HG03460 (cell line): ENCODE measurements at regions not wholly inside any gene's neighbourhood (a gene's known extent, or its start where the extent isn't known, plus 50 kb on each side); places are given as distances from the start of the nearest gene placed in this dataset.
A peak's percentile ranks its signal among the peaks of the same experiment; 100 is the strongest.
"Not testable (repeated sequence)": the region's sequence is repeated elsewhere in the genome, so short reads cannot be mapped to it uniquely, and the experiment has no call there.

Source experiments
- ATAC-seq: cut with Tn5 transposase; IDR thresholded peaks from one replicate; pipeline ENCODE4 v1.9.1; 2021; ENCODE audit not compliant: unreplicated experiment

DNA sequence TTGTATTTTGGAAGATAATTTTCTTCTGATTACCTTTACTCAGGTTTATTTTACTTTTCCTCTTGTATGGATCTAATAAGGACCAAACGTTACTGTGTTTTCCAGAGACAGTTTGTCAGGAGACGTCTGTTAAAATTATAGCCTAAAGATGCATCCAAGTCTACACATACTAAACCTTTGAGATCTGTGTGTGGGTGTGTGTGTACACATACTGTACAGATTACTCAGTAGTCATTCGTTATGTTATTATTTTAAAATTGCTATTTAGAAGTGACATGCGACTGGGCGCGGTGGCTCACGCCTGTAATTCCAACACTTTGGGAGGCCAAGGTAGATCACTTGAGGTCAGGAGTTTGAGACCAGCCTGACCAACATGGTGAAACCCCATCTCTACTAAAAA lies 51.6 kb upstream of the CNTLN start:
- no peak for ATAC-seq

DNA sequence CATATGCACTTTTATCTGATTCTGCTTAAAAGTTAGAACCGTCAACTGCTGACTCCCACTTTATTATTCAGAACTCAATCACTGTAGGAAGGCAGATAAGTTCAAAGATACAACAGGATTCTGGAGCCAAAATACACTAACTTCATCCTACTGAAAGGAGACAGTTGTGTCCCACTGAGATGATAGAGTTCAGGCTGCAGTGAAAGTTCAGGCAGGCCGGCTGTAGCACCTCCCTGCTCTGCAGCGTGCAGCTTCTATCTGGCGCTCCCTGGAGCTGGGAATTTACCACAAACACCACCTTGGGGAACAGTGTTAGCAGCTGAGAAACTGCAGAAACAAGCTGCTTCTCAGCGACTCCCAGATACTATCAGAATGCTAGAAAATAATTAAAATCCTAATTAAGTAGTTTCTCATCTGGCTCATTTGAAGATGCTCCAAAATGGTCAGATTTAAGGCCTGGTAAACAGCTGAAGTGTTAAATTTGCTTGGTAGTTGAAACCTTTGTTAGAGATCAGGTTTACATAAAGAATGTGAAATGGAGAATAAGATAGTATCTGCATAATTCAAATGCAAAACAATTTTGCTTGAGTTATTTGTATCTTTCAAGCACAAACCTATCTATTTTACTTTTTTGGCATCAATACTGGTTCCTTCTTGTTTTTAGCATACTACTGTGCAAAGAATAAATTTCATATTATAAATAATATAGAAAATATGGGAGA lies 52.3 kb upstream of the CNTLN start:
- no peak for ATAC-seq

GRCh38 chr9:17081814-17082213 lies 53.0 kb upstream of the CNTLN start:
- ATAC-seq: no peak

- ATAC-seq: no peak
Measured at GRCh38 chr9:17081351-17081750, 53.5 kb upstream of the CNTLN start.

GRCh38 chr9:17075758-17076485 lies 58.9 kb upstream of the CNTLN start:
- no peak for ATAC-seq

DNA sequence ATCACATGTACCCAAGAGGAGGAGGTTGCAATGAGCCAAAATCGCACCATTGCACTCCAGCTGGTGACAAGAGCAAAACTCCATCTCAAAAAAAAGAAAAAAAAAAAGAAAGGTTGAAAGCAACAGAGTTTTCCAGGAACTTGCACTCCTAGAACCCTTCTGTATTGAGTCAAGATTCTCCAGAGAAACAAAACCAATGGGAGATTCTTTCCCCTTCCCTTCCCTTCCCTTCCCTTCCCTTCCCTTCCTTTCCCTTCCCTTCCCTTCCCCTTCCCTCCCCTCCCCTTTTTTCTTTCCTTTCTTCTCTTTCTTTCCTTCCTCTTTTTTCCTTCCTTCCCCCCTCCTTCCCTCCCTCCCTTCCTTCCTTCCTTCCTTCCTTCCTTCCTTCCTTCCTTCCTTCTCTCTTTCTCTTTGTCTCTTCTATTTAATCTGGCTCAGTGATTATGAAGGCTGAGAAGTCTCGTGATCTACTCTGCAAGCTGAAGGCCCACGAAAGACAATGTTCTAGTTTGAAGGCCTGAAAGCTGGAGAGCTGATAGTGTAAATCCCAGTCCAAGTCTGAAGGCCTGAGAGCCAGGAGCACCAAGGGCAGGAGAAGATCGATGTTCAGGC lies 59.6 kb upstream of the CNTLN start:
- no peak for ATAC-seq

GRCh38 chr9:17072563-17072962 lies 62.3 kb upstream of the CNTLN start:
- not testable (repeated sequence) for ATAC-seq

GRCh38 chr9:17068671-17069070 lies 66.2 kb upstream of the CNTLN start:
- ATAC-seq: no peak

DNA sequence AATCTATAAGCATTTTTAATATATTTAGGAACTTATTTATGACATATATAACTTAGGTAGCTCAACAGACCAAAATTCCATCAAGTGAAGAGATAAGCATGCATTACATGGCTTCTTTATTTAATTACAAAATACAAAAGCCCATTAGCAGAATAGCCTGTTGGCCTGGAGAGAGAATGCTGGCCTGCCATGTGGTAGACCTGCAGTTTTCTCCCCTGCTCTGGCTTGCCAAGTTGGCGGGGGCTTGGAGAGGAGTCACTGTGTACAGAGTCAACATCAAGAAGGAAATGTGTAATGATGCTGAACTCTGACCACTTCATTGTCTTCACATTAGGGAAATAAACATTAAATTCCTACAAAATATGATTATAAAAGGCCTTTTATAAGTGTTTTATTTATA lies 69.8 kb upstream of the CNTLN start:
- no peak for ATAC-seq

- ATAC-seq: no peak
Measured at GRCh38 chr9:17064558-17064957, 70.3 kb upstream of the CNTLN start.

DNA sequence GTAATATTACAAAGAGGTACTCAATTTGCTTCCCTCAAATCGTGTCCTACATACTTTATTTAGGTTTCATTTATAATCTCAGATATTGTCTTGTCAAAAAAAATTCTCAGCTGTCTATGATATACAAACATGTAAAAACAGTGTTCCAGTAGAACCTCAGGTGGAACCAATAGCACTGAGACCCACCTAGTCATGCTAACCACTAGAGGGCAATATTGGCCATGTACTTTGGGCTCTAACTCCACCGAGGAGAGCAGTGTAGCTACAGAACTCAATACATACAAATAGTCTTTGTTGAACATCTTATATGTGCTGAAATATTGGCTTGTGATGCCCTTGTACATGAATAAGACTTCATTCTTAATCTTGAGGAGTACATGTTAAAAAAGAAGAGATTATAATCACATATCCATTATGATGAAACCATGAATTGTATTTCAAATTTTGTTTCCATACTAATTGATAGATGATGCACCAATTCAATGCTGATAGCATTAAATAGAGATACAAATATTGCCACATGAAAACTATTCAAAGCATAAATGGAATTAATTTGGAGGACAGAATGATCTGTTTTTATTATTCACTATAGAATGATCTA lies 71.2 kb upstream of the CNTLN start:
- ATAC-seq: peak; percentile 86

DNA sequence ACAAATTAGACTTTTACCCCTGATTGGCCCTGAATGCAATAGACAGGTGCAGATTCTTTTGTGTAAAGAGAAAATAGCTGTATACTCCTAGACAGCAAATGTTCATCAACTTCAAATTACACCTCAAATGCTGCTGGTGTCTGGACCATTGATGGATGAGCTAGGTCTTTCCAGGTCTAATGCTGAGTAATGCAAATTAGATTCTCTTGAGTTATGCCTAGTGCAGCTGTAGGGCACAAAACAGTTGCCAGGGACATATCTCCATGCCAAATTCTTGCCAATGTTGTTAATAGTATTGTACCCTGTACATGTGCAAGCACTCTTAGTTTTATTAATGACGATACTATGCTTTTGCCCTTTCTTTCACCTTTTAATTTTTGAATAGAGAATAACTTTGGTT lies 72.3 kb upstream of the CNTLN start:
- ATAC-seq: no peak

DNA sequence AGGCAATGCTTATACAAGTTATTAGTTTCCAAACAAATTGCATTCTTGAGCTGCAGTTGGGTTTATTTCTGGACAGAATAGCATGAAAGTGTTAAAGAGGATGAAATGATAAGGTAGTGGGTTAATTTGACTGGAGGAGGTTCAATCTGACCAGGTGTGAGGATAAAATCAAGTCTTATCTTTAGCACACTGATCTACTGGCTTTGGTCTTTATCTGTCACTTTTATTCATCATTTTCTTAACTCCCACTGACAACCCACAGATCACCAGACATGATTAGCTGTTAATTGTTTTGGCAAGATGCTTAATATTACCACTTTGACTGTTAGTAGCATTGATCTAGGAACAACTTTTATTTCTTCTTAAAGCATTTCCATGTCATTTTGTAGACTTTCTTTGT lies 74.4 kb upstream of the CNTLN start:
- no peak for ATAC-seq

GRCh38 chr9:17059465-17059864 lies 75.4 kb upstream of the CNTLN start:
- ATAC-seq: no peak

DNA sequence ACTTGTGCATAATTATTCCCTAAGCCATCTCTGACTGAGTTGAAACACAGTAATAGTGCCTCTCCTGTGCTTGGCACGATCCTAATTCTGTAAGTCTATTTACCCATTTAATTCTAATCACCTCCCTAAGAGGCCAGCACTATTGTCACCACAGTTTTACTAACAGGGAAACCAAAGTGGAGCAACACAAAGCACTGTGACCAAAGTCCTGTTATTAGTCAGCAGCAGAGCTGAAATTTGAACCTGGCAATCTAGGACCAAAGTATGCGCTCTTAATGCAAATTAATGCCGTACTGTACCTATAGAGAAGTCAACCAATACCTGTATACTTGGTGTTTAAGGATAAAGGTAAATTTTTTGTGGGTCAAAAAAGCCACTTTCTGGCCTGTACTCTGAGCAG lies 77.1 kb upstream of the CNTLN start:
- no peak for ATAC-seq

DNA sequence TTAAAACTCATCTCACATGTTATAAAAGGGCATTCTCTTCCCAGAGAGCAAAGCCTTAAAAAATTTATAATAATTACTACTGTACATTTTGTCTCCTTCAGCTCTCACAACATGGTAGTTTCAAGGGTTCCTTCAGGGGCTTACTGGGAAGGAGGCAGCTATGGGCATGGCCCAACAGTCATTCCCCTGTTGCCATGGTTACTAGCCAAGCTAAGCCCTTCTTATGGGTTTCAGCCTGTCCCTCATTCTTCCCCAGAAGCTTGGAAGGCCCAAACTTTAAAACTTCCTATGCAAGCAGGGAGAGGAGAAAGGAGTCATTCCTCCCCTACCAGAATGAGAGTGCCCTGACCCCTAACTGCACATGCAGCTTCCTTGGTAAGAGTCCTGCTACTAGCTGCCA lies 82.2 kb upstream of the CNTLN start:
- no peak for ATAC-seq

DNA sequence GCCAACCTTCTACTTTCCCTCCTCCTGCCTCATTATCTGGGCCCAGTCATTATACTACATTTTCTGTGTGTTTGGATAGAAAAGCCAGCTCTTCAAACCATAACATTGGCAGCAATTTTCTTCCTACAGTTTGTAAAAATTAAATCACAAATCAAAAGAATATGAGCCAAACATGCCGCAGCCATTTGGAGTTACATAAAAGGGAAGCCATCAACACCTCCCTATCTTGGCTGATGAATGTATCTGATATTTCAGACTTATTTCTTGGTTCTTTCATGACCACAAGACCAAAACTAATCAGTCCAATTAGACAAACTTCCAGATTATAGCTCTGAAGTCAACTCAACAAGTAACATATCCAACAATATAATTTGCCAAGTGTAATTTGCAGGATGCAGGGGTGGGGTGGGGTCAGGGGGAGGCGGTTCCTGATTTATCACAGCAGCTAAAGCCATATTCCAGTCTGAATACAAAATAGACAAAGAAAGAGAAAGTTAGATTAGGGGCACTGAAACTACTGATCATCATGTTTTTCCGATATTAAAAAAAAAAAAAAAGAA lies 89.4 kb upstream of the CNTLN start:
- no peak for ATAC-seq

DNA sequence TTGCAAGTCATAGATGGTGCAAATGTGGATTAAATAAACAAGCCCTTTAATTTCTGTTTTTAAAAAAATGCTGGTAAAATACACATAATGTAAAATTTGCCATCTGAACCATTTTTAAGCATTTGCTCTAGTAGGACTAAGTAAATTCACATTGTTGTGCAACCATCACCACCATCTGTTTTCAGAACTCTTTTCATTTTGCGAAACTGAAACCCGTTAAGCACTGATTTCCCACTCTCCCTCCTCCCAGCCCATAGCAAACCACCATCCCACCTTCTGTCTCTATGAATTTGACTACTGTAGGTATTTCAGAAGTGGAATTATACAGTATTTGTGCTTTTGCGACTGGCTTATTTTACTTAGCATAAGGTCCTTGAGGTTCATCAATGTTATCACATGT lies 103.3 kb upstream of the CNTLN start:
- ATAC-seq: no peak

- no peak for ATAC-seq
Measured at GRCh38 chr9:17025281-17025680, 109.6 kb upstream of the CNTLN start.

- ATAC-seq: no peak
Measured at GRCh38 chr9:17024129-17024528, 110.7 kb upstream of the CNTLN start.

DNA sequence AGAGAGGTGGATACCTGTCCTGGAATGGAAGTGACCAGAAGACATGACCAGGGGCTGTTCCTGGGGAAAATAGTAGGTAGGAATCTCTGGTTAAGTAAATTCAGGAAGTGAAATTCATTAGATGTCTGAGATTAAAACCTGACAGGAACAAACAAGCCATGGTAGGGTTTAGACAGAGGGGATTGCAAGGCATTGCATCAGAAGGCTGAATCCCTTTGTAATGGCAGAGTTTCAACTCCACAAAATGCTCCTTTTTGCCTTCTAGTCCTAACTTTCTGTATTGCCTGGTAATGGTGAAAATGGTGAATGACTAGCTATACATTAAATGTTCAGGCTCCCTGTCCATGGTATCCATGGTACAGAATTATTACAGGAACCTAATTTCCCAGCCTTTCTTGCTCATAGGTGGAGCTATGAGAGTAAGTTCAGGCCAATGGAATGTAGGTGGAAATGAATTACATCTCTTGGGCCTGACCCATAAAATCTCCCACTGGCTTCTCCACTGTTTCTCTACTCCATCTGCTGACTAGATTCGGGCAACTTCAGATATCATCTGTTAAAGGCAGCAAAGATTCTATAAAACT lies 113.4 kb upstream of the CNTLN start:
- ATAC-seq: no peak
